ENCODE measurements at regions not wholly inside any gene's neighbourhood (a gene's known extent, or its start where the extent isn't known, plus 50 kb on each side); places are given as distances from the start of the nearest gene placed in this dataset.

DNA sequence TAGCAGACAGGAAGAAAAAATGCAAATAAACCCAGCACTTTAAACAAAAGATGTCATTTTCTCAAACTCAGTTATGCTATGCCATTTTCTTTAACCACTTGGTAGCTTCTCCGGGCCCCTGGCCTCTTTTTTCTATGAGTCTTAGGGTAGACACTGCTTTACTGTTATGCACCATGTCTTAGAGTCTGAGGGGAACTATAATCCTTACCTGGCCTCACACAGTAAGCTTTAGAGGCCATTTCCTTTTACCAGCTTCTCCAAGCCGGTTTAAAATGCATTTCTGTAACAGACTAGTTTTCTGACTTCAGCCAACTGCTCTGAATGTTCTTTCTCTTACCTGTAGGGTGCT, 73.7 kb upstream of the EDEM3 start:
- TF ChIP-seq NR1H2 (CRISPR knock-in tag; IDR thresholded peaks at IDR 0.05) (no peak), ELF4 (CRISPR knock-in tag; IDR thresholded peaks at IDR 0.05; ENCODE audit: low read depth) (no peak), GRHL2 (CRISPR knock-in tag; IDR thresholded peaks at IDR 0.05; ENCODE audit: insufficient replicate concordance, severe bottlenecking) (no peak)
- TF ChIP-seq, protein P1, sequence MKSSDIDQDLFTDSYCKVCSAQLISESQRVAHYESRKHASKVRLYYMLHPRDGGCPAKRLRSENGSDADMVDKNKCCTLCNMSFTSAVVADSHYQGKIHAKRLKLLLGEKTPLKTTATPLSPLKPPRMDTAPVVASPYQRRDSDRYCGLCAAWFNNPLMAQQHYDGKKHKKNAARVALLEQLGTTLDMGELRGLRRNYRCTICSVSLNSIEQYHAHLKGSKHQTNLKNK (CRISPR knock-in tag; IDR thresholded peaks at IDR 0.05), result no peak
- TF ChIP-seq, protein P2, sequence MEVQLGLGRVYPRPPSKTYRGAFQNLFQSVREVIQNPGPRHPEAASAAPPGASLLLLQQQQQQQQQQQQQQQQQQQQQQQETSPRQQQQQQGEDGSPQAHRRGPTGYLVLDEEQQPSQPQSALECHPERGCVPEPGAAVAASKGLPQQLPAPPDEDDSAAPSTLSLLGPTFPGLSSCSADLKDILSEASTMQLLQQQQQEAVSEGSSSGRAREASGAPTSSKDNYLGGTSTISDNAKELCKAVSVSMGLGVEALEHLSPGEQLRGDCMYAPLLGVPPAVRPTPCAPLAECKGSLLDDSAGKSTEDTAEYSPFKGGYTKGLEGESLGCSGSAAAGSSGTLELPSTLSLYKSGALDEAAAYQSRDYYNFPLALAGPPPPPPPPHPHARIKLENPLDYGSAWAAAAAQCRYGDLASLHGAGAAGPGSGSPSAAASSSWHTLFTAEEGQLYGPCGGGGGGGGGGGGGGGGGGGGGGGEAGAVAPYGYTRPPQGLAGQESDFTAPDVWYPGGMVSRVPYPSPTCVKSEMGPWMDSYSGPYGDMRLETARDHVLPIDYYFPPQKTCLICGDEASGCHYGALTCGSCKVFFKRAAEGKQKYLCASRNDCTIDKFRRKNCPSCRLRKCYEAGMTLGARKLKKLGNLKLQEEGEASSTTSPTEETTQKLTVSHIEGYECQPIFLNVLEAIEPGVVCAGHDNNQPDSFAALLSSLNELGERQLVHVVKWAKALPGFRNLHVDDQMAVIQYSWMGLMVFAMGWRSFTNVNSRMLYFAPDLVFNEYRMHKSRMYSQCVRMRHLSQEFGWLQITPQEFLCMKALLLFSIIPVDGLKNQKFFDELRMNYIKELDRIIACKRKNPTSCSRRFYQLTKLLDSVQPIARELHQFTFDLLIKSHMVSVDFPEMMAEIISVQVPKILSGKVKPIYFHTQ (CRISPR knock-in tag; IDR thresholded peaks at IDR 0.05), result no peak
- TF ChIP-seq, protein P3, sequence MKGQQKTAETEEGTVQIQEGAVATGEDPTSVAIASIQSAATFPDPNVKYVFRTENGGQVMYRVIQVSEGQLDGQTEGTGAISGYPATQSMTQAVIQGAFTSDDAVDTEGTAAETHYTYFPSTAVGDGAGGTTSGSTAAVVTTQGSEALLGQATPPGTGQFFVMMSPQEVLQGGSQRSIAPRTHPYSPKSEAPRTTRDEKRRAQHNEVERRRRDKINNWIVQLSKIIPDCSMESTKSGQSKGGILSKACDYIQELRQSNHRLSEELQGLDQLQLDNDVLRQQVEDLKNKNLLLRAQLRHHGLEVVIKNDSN (CRISPR knock-in tag; IDR thresholded peaks at IDR 0.05), result no peak
- DNase-seq (ENCODE audit: low spot score) (no peak), ATAC-seq (no peak)
- POLR2A ChIA-PET, result interaction anchor here (0.6 kb wide), 2 partner anchors 82 to 192 kb away, joined by 4 read pairs; no protein-coding TSS in a partner anchor
- Mint-ChIP-seq H3K9me3 (no peaks in the 10 kb centered on the region), H3K36me3 (no peaks in the 10 kb centered on the region), H3K27ac (no peak overlapping the region), H3K4me1 (peaks cover 7% of the 10 kb centered on the region), H3K27me3 (ENCODE audit: low read depth) (no peaks in the 10 kb centered on the region), H3K4me3 (no peak overlapping the region)
- CTCF ChIA-PET, result interaction anchor here (0.9 kb wide), 1 partner anchor 342 kb away, joined by 4 read pairs; no protein-coding TSS in a partner anchor

DNA sequence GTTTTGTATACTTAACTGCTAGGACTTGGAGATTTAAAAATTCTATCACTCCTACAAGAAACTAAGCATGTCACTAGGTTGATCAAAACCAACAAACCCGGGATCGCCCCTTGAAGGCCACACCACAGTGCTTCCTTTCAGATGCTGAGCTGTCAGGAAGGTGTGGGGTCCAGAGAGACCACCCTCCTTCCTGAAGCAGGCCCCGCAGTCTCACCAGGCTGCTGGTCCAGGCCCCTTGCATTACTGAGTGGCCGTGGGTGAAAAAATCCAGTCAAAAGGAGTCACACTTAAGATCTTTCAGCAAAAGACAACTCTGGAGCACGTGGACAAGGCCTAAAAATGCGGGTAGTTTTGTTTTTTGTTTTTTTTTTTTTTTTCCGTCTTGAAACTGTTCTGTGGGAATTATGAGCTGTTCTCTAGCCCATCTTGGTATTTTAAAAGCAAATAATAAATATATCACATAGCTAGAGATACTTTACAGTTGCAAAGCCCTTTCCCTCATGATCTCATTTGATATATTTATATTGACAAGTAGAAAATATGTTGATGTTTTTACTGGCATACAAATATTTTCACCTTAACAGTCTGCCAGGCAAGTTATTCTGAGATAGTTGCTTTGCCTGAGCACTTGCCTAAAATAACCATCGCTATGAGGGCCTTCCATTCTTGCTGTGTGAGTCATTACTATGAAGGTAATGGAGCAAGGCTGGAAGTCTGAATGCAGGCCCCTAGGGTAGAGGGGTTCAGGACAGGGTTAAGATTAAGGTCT, 73.1 kb upstream of the EDEM3 start:
- Mint-ChIP-seq H3K4me1 (peaks cover 7% of the 10 kb centered on the region), H3K4me3 (no peak overlapping the region), H3K27me3 (ENCODE audit: low read depth) (no peaks in the 10 kb centered on the region), H3K27ac (no peak overlapping the region), H3K9me3 (no peaks in the 10 kb centered on the region), H3K36me3 (peaks cover 3% of the 10 kb centered on the region; the same call in 1 of the 2 replicates)
- ATAC-seq (peak; percentile 71), DNase-seq (ENCODE audit: low spot score) (no peak)
- ChIA-PET POLR2A (interaction anchor here (0.6 kb wide), 2 partner anchors 82 to 192 kb away, joined by 4 read pairs; no protein-coding TSS in a partner anchor), CTCF (no interaction called here)
- TF ChIP-seq, protein P4, sequence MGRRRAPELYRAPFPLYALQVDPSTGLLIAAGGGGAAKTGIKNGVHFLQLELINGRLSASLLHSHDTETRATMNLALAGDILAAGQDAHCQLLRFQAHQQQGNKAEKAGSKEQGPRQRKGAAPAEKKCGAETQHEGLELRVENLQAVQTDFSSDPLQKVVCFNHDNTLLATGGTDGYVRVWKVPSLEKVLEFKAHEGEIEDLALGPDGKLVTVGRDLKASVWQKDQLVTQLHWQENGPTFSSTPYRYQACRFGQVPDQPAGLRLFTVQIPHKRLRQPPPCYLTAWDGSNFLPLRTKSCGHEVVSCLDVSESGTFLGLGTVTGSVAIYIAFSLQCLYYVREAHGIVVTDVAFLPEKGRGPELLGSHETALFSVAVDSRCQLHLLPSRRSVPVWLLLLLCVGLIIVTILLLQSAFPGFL (CRISPR knock-in tag; IDR thresholded peaks at IDR 0.05; ENCODE audit: borderline replicate concordance), result no peak
- TF ChIP-seq, protein P5, sequence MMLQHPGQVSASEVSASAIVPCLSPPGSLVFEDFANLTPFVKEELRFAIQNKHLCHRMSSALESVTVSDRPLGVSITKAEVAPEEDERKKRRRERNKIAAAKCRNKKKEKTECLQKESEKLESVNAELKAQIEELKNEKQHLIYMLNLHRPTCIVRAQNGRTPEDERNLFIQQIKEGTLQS (CRISPR knock-in tag; conservative IDR thresholded peaks at IDR 0.05), result no peak
- TF ChIP-seq ZNF396 (CRISPR knock-in tag; IDR thresholded peaks at IDR 0.05; ENCODE audit: borderline replicate concordance), result no peak
- TF ChIP-seq, protein P6, sequence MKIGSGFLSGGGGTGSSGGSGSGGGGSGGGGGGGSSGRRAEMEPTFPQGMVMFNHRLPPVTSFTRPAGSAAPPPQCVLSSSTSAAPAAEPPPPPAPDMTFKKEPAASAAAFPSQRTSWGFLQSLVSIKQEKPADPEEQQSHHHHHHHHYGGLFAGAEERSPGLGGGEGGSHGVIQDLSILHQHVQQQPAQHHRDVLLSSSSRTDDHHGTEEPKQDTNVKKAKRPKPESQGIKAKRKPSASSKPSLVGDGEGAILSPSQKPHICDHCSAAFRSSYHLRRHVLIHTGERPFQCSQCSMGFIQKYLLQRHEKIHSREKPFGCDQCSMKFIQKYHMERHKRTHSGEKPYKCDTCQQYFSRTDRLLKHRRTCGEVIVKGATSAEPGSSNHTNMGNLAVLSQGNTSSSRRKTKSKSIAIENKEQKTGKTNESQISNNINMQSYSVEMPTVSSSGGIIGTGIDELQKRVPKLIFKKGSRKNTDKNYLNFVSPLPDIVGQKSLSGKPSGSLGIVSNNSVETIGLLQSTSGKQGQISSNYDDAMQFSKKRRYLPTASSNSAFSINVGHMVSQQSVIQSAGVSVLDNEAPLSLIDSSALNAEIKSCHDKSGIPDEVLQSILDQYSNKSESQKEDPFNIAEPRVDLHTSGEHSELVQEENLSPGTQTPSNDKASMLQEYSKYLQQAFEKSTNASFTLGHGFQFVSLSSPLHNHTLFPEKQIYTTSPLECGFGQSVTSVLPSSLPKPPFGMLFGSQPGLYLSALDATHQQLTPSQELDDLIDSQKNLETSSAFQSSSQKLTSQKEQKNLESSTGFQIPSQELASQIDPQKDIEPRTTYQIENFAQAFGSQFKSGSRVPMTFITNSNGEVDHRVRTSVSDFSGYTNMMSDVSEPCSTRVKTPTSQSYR (CRISPR knock-in tag; IDR thresholded peaks at IDR 0.05), result no peak
- no peak for TF ChIP-seq ELF4 (CRISPR knock-in tag; IDR thresholded peaks at IDR 0.05; ENCODE audit: low read depth)
- no peak for TF ChIP-seq NFE2L1 (CRISPR knock-in tag; IDR thresholded peaks at IDR 0.05)
- TF ChIP-seq, protein P7, sequence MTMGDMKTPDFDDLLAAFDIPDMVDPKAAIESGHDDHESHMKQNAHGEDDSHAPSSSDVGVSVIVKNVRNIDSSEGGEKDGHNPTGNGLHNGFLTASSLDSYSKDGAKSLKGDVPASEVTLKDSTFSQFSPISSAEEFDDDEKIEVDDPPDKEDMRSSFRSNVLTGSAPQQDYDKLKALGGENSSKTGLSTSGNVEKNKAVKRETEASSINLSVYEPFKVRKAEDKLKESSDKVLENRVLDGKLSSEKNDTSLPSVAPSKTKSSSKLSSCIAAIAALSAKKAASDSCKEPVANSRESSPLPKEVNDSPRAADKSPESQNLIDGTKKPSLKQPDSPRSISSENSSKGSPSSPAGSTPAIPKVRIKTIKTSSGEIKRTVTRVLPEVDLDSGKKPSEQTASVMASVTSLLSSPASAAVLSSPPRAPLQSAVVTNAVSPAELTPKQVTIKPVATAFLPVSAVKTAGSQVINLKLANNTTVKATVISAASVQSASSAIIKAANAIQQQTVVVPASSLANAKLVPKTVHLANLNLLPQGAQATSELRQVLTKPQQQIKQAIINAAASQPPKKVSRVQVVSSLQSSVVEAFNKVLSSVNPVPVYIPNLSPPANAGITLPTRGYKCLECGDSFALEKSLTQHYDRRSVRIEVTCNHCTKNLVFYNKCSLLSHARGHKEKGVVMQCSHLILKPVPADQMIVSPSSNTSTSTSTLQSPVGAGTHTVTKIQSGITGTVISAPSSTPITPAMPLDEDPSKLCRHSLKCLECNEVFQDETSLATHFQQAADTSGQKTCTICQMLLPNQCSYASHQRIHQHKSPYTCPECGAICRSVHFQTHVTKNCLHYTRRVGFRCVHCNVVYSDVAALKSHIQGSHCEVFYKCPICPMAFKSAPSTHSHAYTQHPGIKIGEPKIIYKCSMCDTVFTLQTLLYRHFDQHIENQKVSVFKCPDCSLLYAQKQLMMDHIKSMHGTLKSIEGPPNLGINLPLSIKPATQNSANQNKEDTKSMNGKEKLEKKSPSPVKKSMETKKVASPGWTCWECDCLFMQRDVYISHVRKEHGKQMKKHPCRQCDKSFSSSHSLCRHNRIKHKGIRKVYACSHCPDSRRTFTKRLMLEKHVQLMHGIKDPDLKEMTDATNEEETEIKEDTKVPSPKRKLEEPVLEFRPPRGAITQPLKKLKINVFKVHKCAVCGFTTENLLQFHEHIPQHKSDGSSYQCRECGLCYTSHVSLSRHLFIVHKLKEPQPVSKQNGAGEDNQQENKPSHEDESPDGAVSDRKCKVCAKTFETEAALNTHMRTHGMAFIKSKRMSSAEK (CRISPR knock-in tag; IDR thresholded peaks at IDR 0.05; ENCODE audit: borderline replicate concordance), result no peak
- TF ChIP-seq SMAD4 (CRISPR knock-in tag; IDR thresholded peaks at IDR 0.05), result no peak
- TF ChIP-seq NFATC4 (CRISPR knock-in tag; IDR thresholded peaks at IDR 0.05), result no peak
- TF ChIP-seq, protein P8, sequence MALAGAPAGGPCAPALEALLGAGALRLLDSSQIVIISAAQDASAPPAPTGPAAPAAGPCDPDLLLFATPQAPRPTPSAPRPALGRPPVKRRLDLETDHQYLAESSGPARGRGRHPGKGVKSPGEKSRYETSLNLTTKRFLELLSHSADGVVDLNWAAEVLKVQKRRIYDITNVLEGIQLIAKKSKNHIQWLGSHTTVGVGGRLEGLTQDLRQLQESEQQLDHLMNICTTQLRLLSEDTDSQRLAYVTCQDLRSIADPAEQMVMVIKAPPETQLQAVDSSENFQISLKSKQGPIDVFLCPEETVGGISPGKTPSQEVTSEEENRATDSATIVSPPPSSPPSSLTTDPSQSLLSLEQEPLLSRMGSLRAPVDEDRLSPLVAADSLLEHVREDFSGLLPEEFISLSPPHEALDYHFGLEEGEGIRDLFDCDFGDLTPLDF (CRISPR knock-in tag; IDR thresholded peaks at IDR 0.05), result no peak
- TF ChIP-seq OVOL2 (CRISPR knock-in tag; IDR thresholded peaks at IDR 0.05; ENCODE audit: borderline replicate concordance), result no peak
- TF ChIP-seq, protein P9, sequence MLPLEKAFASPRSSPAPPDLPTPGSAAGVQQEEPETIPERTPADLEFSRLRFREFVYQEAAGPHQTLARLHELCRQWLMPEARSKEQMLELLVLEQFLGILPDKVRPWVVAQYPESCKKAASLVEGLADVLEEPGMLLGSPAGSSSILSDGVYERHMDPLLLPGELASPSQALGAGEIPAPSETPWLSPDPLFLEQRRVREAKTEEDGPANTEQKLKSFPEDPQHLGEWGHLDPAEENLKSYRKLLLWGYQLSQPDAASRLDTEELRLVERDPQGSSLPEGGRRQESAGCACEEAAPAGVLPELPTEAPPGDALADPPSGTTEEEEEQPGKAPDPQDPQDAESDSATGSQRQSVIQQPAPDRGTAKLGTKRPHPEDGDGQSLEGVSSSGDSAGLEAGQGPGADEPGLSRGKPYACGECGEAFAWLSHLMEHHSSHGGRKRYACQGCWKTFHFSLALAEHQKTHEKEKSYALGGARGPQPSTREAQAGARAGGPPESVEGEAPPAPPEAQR (CRISPR knock-in tag; IDR thresholded peaks at IDR 0.05), result no peak

Measured in WTC11 (cell line).